Left cardiac atrium (tissue), 4 donors: ENCODE measurements at regions not wholly inside any gene's neighbourhood (a gene's known extent, or its start where the extent isn't known, plus 50 kb on each side); places are given as distances from the start of the nearest gene placed in this dataset.

Experiments
- ATAC-seq, 2 donors: fragments of 200-7000 bp; cut with Tn5 transposase; one replicate each; pipeline ENCODE4 v1.9.1; 2020; ENCODE audit warnings: mild to moderate bottlenecking in 2 of 2, moderate library complexity in 2 of 2
- DNase-seq: peaks from one replicate; pipeline ENCODE4 v3.0.0-alpha.2; 2020
- intact Hi-C, 2 donors: fragments of 100-400 bp; cut with DNase I; formaldehyde crosslinking; loops; one replicate each; pipeline versions ENCODE4 v1.14.1 to v1.15.1; 2022 to 2023
- donor health status: DM: no; HTN: yes; CAD: no.
- donor health status: DM: no; HTN: yes; CAD: no; lungs with severe emphysema.
- donor health status: DM: yes; HTN: yes; CAD: no.
- donor health status: Dilated cardiomyopathy.

DNA sequence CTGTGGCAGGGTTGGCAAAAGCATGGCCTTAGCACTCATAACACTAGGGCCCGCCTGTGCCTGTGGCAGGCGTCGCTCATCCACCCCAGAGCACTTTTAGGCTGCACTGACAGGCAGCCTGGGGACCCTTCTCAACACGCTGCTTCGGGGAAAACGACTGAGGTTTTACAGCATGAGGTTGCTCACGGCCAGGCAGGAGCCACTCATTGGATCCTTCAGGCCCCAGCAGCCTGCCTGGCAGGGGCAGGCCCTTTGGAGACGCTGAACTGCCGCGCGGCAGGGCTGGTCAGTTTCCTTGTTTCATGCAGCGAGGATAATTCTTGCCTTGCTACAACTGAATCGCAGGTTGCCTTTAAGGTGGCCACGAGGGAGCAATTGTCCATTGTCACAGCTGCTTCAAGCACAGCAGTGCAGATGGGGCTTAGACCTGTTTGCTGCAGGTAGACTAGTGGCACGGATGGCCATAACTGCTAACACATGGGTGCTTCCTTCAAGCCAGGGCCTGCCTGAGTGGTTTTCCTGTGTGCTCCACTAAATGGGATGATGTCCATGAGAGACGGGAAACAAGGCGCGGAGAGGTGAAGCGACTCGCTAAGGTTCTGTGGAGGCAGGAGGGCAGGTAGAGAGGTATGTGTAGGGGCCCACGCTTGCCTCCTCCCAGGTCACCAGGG is 49.9 kb upstream of the HS6ST1 start:
- no peak for ATAC-seq
- no peak for DNase-seq
- intact Hi-C loops: no loop called here

- no peak for DNase-seq
Observed at GRCh38 chr2:128369108-128369555, 50.5 kb upstream of the HS6ST1 start.

DNA sequence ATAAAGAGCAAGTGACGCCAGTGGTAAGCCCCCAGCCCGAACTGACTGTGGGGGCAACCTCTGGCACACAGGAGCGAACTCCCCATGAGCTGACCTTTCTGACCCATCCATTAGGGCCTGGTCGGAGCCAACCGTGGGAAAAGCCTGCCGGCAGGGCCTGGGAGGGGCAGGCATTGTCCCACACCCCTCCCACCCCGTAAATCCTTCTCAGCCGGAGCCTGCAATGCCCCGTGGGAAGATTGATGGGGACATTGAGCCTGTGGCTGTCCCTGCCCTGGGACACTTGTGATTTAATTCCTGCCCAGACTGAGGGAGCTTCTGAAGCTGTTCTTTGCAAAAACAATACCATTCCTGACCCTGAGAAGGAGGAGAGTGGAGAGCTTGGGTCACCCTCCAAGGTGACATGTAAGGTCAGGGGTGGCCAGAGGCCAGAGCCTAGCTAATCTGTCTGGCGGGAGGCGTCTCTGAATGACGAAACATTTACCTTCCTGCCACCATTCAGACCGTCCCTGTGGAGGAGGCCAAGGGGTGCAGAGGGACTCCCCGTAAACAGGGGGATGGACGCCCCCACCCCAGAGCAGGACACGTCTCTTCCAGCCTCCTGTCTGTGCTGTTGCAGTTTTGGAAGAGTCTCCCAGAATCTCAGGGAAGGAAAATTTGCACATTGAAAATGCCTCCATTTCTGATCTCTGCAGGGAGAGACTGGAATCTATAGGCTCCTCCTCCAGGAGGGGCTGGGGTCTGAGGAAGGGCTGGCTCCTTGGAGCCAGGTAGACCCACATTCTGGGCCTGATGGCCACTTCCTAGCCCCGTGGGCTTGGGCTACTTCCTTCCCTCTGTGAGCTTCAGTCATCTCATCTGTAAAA is 51.2 kb upstream of the HS6ST1 start:
- ATAC-seq (no peak), DNase-seq (no peak)
- intact Hi-C loops: no loop called here

More at GRCh38 chr2:128369108-128369555, 50.5 kb upstream of the HS6ST1 start:
- intact Hi-C loops: no loop called here
- peak in 1 of 2 donors; percentile 36 for ATAC-seq

DNA sequence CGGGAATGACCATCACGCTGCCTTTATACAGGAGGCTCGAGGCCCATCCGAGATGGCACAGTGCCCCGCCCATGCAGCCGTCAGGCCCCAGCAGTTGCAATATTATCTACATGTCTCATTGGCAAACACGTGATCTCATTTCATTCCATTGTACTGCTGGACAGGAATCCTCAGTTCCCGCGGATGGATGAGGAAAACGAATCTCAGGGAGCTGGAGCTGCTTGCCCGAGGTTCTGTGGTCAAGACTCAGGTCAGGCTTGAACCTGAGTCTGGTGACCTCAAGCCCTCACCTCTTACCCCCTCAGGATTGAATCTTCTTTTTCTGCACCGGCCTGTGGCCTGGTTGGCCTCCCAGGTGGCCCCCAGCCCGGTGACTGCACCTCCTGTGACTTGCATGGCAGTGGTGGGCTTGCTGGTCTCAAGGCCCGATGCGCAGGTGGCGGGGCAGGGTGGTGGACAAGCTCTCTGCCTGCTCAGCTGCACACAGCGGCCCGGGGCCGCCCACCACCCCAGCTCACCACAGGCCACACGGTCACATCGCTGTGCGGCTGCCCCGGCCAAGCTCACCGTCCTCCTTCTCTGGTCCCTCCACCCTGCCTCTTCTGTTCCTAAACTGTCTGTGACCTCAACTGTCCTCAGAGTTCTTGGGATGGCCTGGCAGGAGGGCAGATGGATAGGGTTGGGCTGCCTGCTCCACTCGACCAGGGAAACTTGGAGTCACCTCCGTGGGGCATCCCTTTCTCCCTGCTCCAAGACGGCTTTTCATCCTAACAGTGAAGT is 52.0 kb upstream of the HS6ST1 start:
- ATAC-seq: no peak
- no peak for DNase-seq
- intact Hi-C loops: no loop called here

- no peak for ATAC-seq
- intact Hi-C loops: no loop called here
- no peak for DNase-seq
Observed at GRCh38 chr2:128371248-128371630, 52.6 kb upstream of the HS6ST1 start.

GRCh38 chr2:128371648-128372345 is 53.1 kb upstream of the HS6ST1 start:
- ATAC-seq: no peak
- DNase-seq: no peak

GRCh38 chr2:128372621-128373341 is 54.1 kb upstream of the HS6ST1 start:
- DNase-seq (no peak), ATAC-seq (no peak)
- intact Hi-C loops: no loop called here

More at GRCh38 chr2:128371648-128372345, 53.1 kb upstream of the HS6ST1 start:
- intact Hi-C loops: no loop called here

GRCh38 chr2:128373451-128374000 is 54.9 kb upstream of the HS6ST1 start:
- DNase-seq (no peak), ATAC-seq (no peak)
- intact Hi-C loops: no loop called here

- intact Hi-C loops: no loop called here
- no peak for DNase-seq
- no peak for ATAC-seq
Observed at GRCh38 chr2:128374001-128374710, 55.5 kb upstream of the HS6ST1 start.

GRCh38 chr2:128374711-128375413 is 56.2 kb upstream of the HS6ST1 start:
- ATAC-seq (no peak), DNase-seq (no peak)
- intact Hi-C loops: no loop called here

GRCh38 chr2:128375454-128375853 is 56.8 kb upstream of the HS6ST1 start:
- intact Hi-C loops: no loop called here
- ATAC-seq: no peak
- DNase-seq: no peak

DNA sequence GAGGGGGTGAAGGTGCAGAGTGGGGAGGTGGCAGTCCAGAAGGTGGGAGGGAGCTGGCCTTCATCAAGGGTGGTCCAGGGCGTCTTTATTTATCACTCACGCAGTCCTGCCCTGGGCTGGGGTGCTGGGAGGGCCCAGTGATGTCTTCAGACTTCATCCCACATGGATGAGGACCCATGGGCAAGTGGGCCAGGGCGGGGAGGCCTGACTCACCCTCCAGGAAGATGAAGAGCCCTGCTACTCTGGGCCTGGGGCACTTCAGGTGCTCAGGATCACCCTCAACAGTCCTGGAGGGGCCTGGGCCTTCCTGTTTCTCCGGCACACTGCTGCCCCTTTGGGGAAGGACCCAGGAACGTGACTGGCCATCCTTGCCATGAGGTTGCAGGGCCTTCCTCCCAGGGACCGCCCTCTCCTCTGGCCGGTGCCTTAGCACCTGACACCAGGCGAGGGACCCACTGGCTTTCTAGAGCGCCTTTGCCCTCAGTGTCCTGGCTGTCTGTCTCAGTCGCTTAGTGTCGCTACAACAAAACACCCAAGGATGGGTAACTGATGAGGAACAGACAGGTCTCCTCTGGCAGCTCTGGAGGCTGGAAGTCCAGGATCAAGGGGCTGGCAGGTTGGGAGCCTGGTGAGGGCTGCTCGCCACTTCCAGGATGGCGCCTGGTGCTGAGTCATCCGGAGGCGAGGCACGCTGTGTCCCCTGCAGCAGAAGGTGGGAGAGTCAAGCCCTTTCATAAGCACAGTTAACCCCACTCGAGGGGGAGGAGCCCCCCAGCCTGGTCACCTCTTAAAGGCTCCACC is 57.8 kb upstream of the HS6ST1 start:
- no peak for ATAC-seq

DNA sequence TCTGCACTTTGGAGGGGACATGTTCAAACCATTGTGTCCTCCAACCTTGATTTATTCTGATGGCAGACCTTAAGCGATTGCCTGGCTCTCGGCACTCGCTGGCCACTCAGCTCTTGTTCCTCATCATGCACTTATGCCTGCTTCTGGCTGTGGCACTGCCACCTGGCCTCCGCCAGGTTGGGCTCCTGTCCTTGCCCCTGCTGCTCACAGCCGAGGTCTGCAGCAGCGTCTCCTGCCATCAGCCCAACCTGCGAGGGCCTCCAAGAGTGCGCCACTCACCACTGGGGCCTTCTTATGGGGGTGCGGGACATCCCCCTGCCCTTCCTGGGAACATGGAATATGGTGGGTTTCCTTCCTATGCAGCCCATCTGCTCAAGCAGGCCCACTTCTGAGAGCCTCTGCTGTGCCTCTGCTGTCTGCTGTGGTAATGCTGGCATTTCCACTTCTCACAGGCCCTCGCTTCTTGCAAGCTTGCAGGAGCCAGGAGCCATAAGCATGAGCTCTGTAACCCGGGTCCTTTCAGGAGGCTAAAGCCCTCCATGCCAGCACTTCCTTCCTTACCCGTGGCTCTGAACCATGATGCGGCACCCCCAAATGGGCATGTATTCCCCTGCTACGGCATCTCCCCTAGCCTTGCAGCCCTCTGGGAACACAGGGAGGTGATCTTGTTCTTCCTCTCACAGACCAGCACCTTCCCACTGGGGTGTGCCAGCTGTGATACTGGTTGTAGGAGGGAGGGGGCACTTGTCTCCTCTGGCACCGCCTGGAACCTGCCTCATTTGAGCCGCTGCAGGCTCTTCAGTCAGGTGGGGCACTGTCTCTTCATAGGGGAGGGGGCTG is 58.6 kb upstream of the HS6ST1 start:
- DNase-seq: no peak
- intact Hi-C loops: no loop called here
- ATAC-seq: no peak

More for the DNA sequence above, 57.8 kb upstream of the HS6ST1 start:
- no peak for DNase-seq
- intact Hi-C loops: no loop called here

DNA sequence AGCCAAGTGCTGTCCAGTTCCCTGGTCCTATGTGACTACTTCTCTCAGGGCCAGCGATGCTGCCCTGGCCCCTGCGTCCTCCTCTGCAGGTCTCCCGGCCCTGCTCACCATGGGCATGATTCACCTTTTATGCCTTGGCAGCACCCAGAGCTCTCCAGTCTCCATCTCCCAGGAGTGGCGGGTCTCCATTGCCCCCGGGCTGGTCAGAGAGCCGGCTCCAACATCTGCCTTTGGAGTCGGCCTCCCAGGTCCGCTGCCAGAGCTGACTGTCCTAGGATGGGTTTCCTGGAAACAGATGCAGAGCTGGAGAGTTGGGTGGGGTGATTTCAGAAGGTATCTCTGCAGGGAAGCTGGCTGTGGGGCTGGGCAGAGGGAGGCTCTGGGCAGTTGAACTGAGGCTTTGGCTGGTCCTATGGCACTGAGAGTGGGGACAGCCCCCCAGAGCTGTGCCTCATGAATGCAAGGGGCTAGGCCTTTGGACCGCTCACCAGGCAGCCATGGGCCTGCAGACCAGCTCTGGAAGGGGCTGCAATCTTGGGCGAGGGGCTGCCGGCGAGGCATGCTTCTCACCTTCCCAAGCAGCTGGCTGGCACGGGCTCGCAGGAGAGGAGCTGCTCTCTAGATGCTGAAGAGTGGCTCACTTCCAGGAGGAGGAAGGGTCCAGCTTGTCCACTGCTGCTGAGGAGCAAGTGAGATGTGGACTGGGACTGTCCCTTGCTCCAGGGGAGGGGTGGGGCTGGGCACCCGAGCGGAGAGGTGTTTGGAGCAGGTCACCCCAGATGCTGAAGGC is 59.8 kb upstream of the HS6ST1 start:
- intact Hi-C loops: no loop called here
- DNase-seq: no peak
- peak in 1 of 2 donors; percentile 5 for ATAC-seq
